ENCODE measurements at regions not wholly inside any gene's neighbourhood (a gene's known extent, or its start where the extent isn't known, plus 50 kb on each side); places are given as distances from the start of the nearest gene placed in this dataset.

DNA sequence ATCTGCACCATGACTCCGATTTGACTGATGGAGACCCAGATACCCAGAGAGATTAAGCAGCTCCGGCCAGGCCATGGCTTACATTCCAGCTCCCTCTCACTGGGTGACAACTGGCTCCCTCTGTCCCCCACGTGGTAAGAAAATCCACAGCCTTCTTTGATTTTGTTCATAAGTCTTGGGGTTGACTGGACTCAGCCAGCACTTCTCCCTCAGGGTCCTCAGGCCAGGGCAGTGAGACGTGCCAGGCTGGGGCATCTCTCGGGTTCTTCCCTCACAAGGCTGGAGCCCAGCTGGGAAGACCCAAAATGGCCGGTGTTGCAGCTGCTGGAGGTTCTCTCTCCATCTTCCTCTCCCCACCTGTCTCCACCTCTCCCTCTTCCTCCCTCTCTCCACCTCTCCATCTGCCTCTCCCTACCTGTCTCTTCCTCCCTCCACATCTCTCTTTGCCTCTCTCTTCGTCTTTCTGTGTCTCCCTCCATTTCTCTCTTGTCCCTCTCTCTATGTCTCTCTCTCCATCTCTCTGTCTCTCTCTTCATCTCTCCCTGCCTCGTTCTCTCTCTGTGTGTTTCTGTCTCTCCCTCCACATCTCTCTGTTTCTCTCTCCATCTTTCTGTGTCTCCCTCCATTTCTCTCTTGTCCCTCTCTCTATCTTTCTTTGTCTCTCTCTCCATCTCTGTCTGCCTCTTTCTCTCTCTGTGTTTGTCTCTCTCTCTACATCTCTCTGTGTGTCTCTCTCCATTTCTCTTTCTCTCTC, 105.3 kb downstream of the FOXL1 start:
- DNase-seq (ENCODE audit: low read depth) = no peak

DNA sequence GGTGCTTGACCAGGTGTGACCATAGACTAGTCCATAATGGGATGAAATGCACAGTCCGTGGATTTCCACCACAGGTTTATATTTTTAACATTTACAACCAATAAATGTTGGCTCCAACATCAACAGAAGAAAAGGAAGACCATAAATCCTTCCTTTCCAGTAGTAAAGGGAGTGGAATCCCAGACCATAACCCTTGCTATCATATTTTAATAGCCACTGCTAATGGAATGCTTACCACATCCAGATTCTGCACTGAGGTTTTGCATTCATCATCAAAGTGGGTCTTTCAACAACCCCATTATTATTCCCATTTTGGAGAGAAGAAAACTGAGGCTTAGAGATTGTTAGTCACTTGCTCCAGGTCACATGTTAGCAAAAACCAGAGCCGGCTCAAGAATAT, 106.7 kb downstream of the FOXL1 start:
- DNase-seq (ENCODE audit: low read depth) = no peak

DNA sequence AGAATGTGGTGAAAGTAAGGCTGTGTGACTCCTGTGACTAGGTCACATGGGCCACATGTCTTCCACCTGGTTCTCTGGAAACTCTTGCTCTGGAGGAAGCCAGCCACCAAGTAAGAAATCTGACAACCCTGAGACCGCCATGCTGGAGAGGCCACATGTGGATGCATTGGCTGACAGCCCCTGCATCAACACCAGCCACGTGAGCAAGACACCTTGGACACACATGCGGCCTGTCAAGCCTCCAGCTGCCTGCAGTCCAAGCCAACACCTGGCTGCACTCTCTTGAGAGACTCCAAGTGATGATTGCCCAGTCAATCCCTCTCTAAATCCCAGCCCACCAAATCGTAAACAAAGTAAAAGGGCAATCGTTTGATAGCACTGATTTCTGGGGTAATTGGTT, 112.6 kb downstream of the FOXL1 start:
- no peak for DNase-seq (ENCODE audit: low read depth)

DNA sequence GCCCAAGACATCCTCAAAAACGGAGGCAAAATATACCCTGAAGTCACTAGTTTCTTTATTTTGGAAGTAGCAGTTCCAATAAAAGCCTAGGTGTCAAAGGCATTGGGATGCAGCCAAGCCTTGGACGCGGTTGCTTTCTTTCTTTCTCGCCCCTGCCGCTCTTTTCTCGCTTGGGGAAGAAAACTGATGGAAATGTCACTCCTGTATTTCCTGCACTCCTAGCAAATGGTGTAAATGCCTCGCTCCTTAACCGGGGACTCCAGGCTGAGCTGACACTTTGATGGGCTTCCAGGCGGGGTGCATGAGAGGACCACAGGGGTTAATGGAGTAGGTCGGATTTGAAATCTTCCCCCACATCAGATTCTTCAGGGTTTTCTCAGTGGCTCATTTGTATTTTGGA, 114.1 kb downstream of the FOXL1 start:
- DNase-seq (ENCODE audit: low read depth) = no peak

DNA sequence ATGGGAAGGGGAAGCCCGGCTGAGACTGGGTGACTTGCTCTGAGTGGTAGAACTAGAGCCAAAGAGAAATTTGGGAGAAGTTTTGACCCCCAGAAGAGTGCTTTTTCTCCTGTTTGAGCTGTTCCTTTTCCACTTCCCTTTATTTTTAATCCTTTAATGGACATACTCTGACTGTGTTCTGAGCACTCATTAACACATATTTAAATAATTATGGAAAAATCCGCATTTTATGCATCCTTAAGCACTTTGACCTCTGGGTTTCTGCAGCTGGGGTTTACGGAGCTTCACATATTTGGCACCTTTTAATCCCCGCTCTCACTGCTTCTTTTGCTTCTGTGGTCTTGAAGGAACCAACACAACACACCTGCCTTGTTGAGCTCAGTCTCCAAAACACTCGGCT, 114.7 kb downstream of the FOXL1 start:
- DNase-seq (ENCODE audit: low read depth) = no peak

DNA sequence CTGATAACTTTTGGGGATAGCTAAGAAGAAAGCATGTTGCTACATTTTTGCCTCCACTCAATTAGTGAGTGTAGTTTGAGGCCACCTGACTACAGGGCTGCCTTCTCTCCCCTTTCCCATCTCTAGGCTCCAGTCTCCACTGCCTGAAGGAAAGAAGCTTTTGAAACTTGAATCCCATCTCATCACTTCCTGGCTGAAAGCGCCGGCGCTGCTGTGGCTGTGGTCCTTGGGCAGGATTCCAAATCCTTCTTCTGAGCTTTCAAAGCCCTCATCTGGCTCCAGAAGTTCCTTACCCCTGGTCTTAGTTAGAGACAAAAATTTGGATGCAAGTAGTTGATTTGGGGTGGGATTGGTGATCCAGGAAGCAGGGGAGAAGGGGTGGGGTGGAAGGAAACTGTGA, 119.4 kb downstream of the FOXL1 start:
- no peak for DNase-seq (ENCODE audit: low read depth)

DNA sequence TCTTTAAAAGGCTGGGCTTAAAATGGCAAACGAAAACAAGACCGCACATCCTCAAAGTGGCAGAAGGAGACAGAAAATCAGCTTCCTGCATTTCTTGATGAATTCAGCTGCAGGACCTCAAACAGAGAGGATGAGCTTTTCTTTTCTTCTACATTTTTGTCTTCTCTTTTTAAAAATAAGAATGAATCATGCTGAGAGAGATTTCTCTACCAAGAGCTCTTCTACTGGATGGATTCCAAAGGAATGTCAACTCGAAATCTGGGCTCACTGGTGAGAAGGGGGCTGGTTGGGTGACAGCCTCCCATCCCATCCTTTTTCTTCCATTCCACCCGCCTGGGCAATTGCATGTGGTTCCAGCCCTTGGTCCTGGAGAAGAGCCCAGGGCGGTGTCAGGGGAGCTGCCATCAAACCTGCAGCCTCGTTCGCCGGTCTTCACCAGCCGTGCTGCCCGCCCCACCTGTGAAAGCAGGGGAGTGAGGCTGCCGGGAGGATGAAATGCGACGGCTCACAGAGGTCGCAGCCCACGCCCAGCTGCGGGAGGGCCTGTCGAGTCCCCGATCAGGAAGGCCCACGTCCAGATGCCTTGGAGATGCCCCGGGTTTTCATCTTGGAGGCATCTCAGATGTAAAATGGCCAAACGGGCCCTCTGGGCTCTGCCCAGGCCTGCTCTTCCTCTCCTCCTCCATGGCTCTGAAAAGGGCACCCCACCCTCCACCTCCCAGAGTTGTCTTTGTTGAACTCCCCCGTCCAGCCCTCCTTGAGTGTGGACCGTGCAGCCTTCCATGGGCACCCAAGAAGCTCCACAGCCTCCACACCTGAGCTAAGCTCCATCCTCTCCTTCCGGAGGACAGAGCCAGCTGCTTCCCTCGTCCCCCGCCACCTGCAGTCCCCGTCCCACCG, 121.9 kb downstream of the FOXL1 start:
- DNase-seq (ENCODE audit: low read depth) = no peak

DNA sequence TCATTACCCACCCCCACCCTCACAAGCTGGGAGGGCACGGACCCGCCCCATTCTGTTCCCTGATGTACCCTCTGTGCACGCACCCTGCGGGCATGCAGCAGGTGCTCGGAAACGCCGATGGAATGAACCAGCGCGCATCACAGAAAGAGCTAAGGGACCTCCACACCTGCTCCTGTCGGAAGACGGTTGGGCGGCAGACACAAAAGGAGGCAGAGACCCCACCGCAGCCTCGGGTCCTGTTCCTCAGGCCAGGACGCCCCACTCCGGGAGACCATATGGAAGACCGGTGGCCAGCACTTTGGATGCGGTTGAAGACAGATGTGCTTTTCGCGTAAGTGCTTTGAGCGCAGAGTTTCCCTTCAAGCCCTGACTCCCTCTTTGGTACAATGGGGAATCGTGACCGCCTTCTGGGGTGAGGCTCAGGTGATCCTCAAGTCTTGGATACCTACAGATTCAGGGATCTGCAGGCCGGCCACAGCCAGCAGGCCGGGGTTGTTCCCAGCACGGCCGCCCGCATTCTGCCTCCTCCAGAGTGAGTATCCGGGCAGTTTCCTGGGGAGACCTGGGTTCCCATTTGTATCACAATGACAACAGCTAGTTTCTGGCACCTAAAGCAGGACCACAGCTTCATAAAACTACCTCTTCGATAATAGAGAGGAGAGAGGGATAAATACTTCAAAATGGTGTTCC, 123.1 kb downstream of the FOXL1 start:
- no peak for DNase-seq (ENCODE audit: low read depth)

DNA sequence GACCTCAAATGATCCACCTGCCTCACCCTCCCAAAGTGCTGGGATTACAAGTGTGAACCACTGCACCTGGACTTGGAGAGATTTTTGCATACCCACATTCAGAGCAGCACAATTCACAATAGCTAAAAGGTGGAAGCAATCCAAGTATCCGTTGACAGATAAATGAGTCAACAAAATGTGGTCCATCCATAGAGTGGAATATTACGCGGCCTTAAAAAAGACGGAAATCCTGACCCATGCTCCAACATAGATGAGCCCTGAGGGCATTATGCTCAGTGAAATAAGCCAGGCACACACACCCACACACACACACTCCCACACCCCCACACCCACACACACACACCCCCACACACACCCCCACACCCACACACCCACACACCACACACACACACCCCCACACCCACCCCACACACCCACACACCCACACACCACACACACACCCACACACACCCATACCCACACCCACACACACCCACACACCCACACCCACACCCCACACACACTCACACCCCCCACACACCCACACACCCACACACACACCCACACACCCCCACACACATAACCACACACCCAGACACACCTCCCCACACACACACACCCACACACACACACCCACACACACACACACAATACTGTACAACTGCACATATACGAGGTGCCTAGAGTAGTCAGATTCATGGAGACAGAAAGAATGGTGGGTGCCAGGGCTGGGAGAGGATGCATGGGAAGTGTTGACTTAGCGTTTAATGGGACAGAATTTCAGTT, 124.7 kb downstream of the FOXL1 start:
- DNase-seq (ENCODE audit: low read depth) = no peak

DNA sequence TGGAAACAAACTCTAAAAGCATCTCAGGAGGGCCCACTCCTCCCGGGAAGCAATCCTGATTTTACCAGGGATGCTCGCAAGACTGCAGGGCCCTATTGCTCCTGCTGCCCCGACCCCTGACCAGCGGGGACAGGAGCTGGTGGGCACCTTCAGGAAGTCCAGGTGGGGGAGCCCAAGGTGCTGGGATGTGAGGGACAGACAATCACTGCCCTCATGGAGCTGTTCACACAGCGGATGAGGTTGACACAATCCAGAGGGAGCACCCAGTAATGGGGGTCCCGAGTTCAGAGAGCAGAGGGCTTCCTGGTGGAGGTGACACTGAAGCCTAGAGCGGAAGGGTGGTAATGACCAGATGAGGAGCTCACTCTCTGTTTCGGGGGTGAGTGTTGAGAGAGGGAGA, 126.2 kb downstream of the FOXL1 start:
- DNase-seq (ENCODE audit: low read depth) = no peak

DNA sequence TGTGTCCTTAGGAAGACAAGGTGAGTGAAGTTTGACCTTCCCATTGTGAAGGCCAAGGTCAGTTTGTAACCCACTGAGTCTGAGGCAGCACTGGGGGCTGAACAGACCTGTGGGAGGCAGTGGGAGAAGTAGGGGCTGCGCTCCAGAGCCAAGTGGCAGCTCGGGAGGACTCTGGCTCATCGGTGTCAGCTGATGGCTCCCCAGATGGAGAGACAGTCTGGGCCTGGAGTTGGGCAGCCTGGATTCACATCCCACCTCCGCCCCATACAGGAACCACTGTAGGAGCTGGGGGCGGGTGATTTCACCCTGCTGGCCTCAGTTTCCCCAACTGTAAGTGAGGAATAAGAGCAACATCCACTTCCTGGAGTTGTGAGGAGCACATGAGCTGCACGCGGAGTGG, 128.4 kb downstream of the FOXL1 start:
- DNase-seq (ENCODE audit: low read depth) = no peak

DNA sequence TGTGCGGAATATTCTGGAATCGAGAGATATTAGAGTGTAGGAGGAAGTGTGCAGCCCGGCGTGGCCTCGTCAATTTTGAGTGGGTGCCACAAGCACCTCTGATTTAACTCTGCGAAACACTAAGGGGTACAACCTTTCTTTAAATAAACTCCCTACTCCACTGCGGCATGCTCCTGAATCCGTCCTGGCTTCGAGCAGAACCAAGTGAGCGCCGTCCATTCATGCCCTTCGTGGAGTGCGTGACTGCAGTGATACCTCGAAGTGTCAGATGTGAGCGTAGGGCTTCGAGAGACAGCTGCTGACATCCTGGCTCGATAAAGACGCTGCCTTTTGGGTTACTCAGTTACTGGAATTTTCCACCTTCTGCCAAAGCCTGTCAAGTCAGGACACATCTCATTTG, 128.8 kb downstream of the FOXL1 start:
- no peak for DNase-seq (ENCODE audit: low read depth)

DNA sequence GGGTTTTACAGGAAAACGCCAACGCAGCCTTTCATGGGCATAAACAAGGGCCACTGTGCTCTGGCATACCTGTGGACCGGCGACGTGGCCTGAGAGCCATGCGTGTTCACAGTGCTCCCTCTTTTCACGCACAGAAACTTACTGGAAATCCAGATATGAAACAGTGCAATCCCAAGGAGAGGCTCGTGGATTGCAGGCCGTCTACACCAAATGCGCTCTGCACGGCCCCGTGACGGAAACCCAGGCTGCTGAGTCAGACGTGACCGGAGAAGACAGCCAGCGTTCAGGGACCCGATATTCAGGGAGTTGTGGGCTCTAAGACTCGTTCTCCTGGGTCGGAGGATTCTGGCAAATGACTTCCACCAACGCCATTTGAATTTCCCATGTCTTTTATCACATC, 129.2 kb downstream of the FOXL1 start:
- DNase-seq (ENCODE audit: low read depth) = no peak

DNA sequence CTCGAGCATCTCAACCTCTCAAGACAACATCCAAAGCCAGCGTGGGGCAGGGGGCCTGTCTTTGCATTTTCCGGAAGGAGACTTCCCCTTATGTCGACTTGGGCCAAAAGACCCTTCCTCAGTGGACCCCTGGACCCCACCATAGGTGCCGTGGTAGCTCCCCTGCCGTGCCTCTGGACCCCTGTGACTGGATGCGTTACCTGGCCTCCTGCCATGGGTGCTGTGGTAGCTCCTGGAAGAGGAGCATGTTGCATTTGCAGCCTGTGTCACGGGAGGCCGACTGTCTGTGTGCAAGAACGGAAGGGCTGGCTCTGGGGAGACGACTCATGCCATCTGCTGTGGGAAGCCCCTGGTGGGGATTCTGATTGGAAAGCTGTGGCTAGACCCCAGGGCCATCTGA, 130.1 kb downstream of the FOXL1 start:
- DNase-seq (ENCODE audit: low read depth) = no peak

DNA sequence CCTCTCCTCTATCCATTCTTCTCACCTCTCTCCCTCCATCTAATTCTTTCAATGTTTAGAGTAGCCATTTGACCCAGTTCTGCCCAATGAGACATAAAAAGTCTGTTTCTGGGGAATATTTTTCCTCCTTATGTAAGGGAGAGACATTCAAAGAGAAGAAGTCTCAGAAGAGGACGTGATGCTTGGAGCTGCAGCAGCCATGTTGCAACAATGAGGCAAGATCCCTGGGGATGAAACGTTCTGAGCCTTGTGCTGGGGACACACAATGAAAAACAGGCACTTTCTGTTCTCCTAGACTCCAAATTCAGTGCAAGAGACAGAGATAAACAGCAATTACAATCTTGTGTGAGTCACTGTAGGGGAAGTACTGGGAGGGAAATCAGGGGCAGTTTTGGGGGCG, 130.8 kb downstream of the FOXL1 start:
- no peak for DNase-seq (ENCODE audit: low read depth)

DNA sequence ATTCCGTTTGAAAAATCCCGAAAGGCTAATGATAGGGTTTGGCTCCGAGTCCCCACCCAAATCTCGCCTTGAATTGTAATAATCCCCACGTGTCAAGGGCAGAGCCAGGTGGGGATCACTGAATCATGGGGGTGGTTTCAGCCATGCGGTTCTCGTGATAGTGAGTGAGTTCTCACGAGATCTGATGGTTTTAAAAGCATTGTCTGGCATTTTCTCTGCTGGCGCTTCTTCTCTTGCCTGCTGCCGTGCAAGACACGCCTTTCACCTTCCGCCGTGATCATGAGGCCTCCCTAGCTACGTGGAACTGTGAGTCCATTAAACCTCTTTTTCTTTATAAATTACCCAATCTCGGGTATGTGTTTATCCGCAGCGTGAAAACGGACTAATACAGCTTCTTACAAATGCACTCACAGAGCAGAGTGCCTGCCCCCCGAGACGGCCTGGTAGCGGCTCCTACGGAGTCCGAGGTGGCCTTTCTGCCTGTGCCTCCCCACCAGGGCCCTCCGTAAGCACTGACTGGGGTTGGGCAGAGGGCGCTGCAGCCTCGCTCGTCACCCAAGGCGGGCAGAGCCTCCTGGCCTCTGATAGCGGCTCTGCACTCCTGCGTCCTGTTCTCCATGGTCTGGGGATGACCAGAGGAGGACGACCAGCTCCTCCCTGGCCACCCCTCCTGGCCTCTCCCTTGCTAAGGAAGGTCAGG, 131.7 kb downstream of the FOXL1 start:
- DNase-seq (ENCODE audit: low read depth) = no peak

DNA sequence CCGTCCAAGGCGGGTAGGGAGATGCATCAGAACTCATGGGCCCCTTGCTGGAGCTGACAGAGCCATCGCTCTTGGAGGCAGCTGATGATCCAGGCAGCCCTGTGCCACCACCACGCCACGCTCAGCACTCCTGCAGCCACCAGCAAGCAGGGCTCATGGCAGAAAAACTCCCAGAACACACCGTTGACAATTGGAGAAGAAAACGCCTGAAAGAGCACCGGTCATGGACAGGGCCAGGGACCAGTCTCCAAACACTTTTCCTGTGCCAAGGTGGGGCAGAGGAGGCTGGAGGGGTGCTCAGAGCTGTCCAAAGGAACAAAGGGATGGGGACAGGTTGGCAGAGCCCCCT, 132.2 kb downstream of the FOXL1 start:
- DNase-seq (ENCODE audit: low read depth) = no peak

DNA sequence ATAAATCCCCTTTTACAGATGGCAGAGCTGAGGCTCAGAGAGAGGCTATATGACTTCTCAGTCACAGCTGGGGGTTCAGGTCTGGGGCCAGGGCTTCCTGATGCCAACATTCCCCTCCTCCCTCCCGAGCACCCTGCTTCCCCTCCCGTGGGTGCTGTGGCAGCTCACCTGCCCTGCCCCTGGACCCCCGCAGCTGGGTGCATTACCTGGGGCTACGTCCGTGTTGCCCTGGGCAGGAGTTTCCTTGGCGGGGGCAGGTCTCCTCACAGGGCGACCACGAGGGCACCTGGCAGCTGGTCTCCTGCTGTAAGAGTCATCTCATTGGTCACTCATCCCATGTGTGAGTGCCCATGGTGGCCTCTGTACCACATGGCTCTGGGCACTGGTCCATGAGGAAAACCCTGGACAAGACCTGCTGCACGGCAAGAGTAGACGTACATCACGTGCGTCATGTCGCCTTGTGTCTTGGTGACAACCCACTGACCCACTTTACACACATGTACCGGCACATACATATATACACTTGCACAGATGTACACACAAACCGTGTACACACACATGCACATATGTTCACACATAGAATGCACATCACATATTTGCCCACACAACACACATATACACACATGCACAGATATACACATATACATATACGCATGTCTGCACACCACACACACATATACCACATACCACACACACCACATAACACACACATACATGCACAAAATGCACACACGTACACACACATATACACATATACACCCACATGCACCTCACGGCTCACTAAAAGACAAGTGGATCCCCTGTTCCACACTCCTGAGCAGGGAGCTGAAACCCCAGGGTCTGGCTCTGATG, 134.0 kb downstream of the FOXL1 start:
- DNase-seq (ENCODE audit: low read depth) = no peak

DNA sequence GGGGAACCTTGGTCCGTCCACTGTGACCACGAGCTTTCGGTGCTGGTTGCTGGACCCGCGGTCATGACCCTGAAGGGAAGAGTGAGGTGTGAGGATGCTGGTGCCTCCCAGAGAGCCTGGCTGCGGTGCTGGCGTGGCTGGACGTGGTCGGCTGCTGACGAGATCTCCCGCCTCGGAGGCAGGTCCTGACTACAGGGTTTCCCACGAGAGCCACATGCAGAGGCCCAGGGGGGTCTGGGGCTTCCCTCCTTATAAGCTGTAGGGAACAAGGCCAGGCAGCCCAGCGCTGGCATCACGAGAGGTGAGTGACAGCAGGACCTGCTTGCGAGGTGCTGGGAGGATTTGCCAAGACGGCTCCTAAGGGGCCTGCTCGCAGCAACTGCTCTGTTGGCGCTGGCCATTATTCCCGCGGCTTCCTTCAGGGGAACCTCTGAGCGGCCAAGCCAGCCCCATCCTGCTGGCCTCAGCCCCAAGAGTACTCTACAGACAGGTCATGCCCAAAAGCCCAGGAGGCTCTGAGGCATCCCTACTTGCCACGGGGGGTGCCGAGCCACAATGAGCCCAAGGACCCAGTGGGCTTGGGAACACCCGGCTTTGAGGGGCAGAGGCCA, 134.8 kb downstream of the FOXL1 start:
- DNase-seq (ENCODE audit: low read depth) = no peak

DNA sequence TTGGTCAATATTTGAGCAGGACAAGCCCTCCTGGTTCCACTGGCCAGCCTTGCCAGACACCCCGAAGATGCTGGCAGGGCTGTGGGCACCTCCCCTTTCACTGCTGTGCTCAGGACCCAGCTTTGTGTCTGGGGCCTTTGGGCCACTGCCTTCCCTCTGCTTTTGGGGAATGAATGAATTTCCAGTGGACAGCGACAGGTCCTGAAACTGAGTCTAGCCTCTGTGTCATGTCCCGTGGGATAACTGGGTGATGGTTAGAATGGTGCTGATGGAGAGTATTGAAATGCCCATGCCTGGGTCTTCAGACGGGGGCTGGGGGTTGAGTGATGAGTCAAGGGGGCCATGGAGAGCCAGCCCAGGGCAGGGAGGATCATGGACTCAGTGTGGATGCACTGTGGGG, 135.8 kb downstream of the FOXL1 start:
- DNase-seq (ENCODE audit: low read depth) = no peak
